GM21529 (cell line): ENCODE measurements at regions not wholly inside any gene's neighbourhood (a gene's known extent, or its start where the extent isn't known, plus 50 kb on each side); places are given as distances from the start of the nearest gene placed in this dataset.
A peak's percentile ranks its signal among the peaks of the same experiment; 100 is the strongest.
"Not testable (repeated sequence)": the region's sequence is repeated elsewhere in the genome, so short reads cannot be mapped to it uniquely, and the experiment has no call there.

Experiments
- ATAC-seq: cut with Tn5 transposase; IDR thresholded peaks from one replicate; pipeline ENCODE4 v1.9.1; 2021; ENCODE audit not compliant: unreplicated experiment

- ATAC-seq, result no peak
These were observed 388.5 kb upstream of the FANCL start for GRCh38 chr2:58629545-58630119.

GRCh38 chr2:58620896-58621295 lies 379.8 kb upstream of the FANCL start:
- ATAC-seq, result no peak

GRCh38 chr2:58620093-58620492 lies 379.0 kb upstream of the FANCL start:
- ATAC-seq, result no peak

GRCh38 chr2:58616961-58617360 lies 375.8 kb upstream of the FANCL start:
- no peak for ATAC-seq

- ATAC-seq, result no peak
These were observed 373.1 kb upstream of the FANCL start for GRCh38 chr2:58614219-58614618.

- ATAC-seq, result no peak
These were observed 371.8 kb upstream of the FANCL start for GRCh38 chr2:58612973-58613372.

- ATAC-seq, result no peak
These were observed 368.2 kb upstream of the FANCL start for GRCh38 chr2:58609326-58609725.

- ATAC-seq, result no peak
These were observed 367.0 kb upstream of the FANCL start for GRCh38 chr2:58608146-58608545.

- ATAC-seq, result no peak
These were observed 366.3 kb upstream of the FANCL start for GRCh38 chr2:58607448-58607847.

- ATAC-seq, result no peak
These were observed 365.7 kb upstream of the FANCL start for GRCh38 chr2:58606799-58607198.

- no peak for ATAC-seq
These were observed 363.0 kb upstream of the FANCL start for GRCh38 chr2:58604096-58604495.

GRCh38 chr2:58601017-58601416 lies 359.9 kb upstream of the FANCL start:
- no peak for ATAC-seq

GRCh38 chr2:58598171-58598570 lies 357.0 kb upstream of the FANCL start:
- ATAC-seq, result no peak

- ATAC-seq, result no peak
These were observed 354.6 kb upstream of the FANCL start for GRCh38 chr2:58595714-58596113.

- no peak for ATAC-seq
These were observed 353.6 kb upstream of the FANCL start for GRCh38 chr2:58594762-58595161.

- no peak for ATAC-seq
These were observed 353.1 kb upstream of the FANCL start for GRCh38 chr2:58594175-58594574.

GRCh38 chr2:58586178-58586577 lies 345.1 kb upstream of the FANCL start:
- ATAC-seq, result not testable (repeated sequence)

- no peak for ATAC-seq
These were observed 344.1 kb upstream of the FANCL start for GRCh38 chr2:58585233-58585632.

- no peak for ATAC-seq
These were observed 343.5 kb upstream of the FANCL start for GRCh38 chr2:58584606-58585118.

- ATAC-seq, result no peak
These were observed 337.2 kb upstream of the FANCL start for GRCh38 chr2:58578276-58578675.

- no peak for ATAC-seq
These were observed 333.7 kb upstream of the FANCL start for GRCh38 chr2:58574873-58575272.

GRCh38 chr2:58572731-58573130 lies 331.6 kb upstream of the FANCL start:
- ATAC-seq, result no peak

GRCh38 chr2:58571181-58571852 lies 330.2 kb upstream of the FANCL start:
- peak; percentile 88 for ATAC-seq
